WTC11 (cell line): ENCODE measurements at regions not wholly inside any gene's neighbourhood (a gene's known extent, or its start where the extent isn't known, plus 50 kb on each side); places are given as distances from the start of the nearest gene placed in this dataset.
A peak's percentile ranks its signal among the peaks of the same experiment; 100 is the strongest.

Experiments used
- ATAC-seq: fragments of 200-7000 bp; cut with Tn5 transposase; 2 replicates; pipeline ENCODE4 v1.10.0; 2021; ENCODE audit warnings: mild to moderate bottlenecking, moderate library complexity
- CTCF ChIA-PET: fragments of 300-600 bp; sonication (Branson Sonifier 250); formaldehyde crosslinking; loops from one replicate; lab custom pipeline; 2021; ENCODE audit warnings: antibody characterized with exemption; lab: Charles Lee
- POLR2A ChIA-PET: fragments of 350-600 bp; sonication (Branson Sonifier 250); formaldehyde crosslinking; loops from one replicate; lab custom pipeline; 2021; ENCODE audit warnings: antibody characterized with exemption; lab: Charles Lee
- DNase-seq: peaks from one replicate; pipeline ENCODE4 v3.0.0; 2021; ENCODE audit warnings: low spot score
- H3K27ac Mint-ChIP-seq: 2 replicates; pipeline ENCODE4 v1.8.0; 2021; ENCODE audit warnings: mixed read lengths
- H3K27me3 Mint-ChIP-seq: 2 replicates; pipeline ENCODE4 v1.8.0; 2021; ENCODE audit warnings: low read depth, mild to moderate bottlenecking, moderate library complexity, mixed read lengths
- H3K36me3 Mint-ChIP-seq: 2 replicates; pipeline ENCODE4 v1.8.0; 2021; ENCODE audit warnings: mixed read lengths
- H3K4me1 Mint-ChIP-seq: 2 replicates; pipeline ENCODE4 v1.8.0; 2022; ENCODE audit warnings: mixed read lengths
- H3K4me3 Mint-ChIP-seq: 2 replicates; pipeline ENCODE4 v1.8.0; 2021; ENCODE audit warnings: mild to moderate bottlenecking, moderate library complexity, mixed read lengths
- H3K9me3 Mint-ChIP-seq: 2 replicates; pipeline ENCODE4 v1.8.0; 2021; ENCODE audit warnings: mixed read lengths
- ATF1 ChIP-seq: sonication (generic); formaldehyde crosslinking; IDR thresholded peaks from 2 replicates; pipeline ENCODE4 v1.8.1; 2023; ENCODE audit warnings: mild to moderate bottlenecking, moderate library complexity, missing genetic modification reagents
- CBFB ChIP-seq: sonication (generic); formaldehyde crosslinking; IDR thresholded peaks from 2 replicates; pipeline ENCODE4 v1.8.1; 2022; ENCODE audit warnings: mild to moderate bottlenecking, low read depth, missing genetic modification reagents
- CTCF ChIP-seq: fragments of 200-600 bp; IDR thresholded peaks from 2 replicates; pipeline ENCODE4 v1.8.0; 2022; ENCODE audit warnings: antibody characterized with exemption
- E2F4 ChIP-seq: sonication (generic); formaldehyde crosslinking; IDR thresholded peaks from 2 replicates; pipeline ENCODE4 v1.8.1; 2022; ENCODE audit warnings: low read depth, mild to moderate bottlenecking, moderate library complexity, missing genetic modification reagents, borderline replicate concordance
- E2F5 ChIP-seq: sonication (generic); formaldehyde crosslinking; IDR thresholded peaks from 2 replicates; pipeline ENCODE4 v1.8.1; 2022; ENCODE audit warnings: mild to moderate bottlenecking, moderate library complexity, missing genetic modification reagents
- ETV6 ChIP-seq: sonication (generic); formaldehyde crosslinking; IDR thresholded peaks from 2 replicates; pipeline ENCODE4 v1.8.1; 2022; ENCODE audit warnings: mild to moderate bottlenecking, missing genetic modification reagents
- FOXJ3 ChIP-seq: sonication (generic); formaldehyde crosslinking; IDR thresholded peaks from 2 replicates; pipeline ENCODE4 v1.9.0; 2021; ENCODE audit warnings: missing genetic modification reagents, mild to moderate bottlenecking, borderline replicate concordance
- FOXK1 ChIP-seq: sonication (generic); formaldehyde crosslinking; IDR thresholded peaks from 2 replicates; pipeline ENCODE4 v1.8.0; 2022; ENCODE audit warnings: mild to moderate bottlenecking, moderate library complexity, missing genetic modification reagents
- OVOL2 ChIP-seq: fragments of 250-450 bp; sonication (Bioruptor Pico); IDR thresholded peaks from 2 replicates; pipeline ENCODE4 v1.9.0; 2021; ENCODE audit warnings: mild to moderate bottlenecking, borderline replicate concordance
- SOX15 ChIP-seq: fragments of 250-450 bp; sonication (Bioruptor Pico); IDR thresholded peaks from 2 replicates; pipeline ENCODE4 v1.9.0; 2021; ENCODE audit warnings: mild to moderate bottlenecking
- SP1 ChIP-seq: sonication (generic); formaldehyde crosslinking; conservative IDR thresholded peaks from 2 replicates; pipeline ENCODE4 v1.8.1; 2022; ENCODE audit warnings: missing genetic modification reagents
- TEAD4 ChIP-seq: sonication (generic); formaldehyde crosslinking; IDR thresholded peaks from 2 replicates; pipeline ENCODE4 v1.8.0; 2022; ENCODE audit warnings: mild to moderate bottlenecking, missing genetic modification reagents
- TP53 ChIP-seq: sonication (generic); formaldehyde crosslinking; IDR thresholded peaks from 2 replicates; pipeline ENCODE4 v1.8.1; 2023; ENCODE audit warnings: mild to moderate bottlenecking, missing genetic modification reagents
- USF1 ChIP-seq: sonication (generic); formaldehyde crosslinking; IDR thresholded peaks from 2 replicates; pipeline ENCODE4 v1.8.0; 2022; ENCODE audit warnings: mild to moderate bottlenecking, missing genetic modification reagents
- USF2 ChIP-seq: sonication (generic); formaldehyde crosslinking; IDR thresholded peaks from 2 replicates; pipeline ENCODE4 v1.8.1; 2023; ENCODE audit warnings: mild to moderate bottlenecking, missing genetic modification reagents, moderate library complexity
- ZBTB21 ChIP-seq: sonication (generic); formaldehyde crosslinking; IDR thresholded peaks from 2 replicates; pipeline ENCODE4 v1.8.1; 2023; ENCODE audit warnings: mild to moderate bottlenecking, missing genetic modification reagents, borderline replicate concordance
- ZNF121 ChIP-seq: sonication (generic); formaldehyde crosslinking; IDR thresholded peaks from 2 replicates; pipeline ENCODE4 v1.8.0; 2023; ENCODE audit warnings: missing genetic modification reagents
- ZNF138 ChIP-seq: sonication (generic); formaldehyde crosslinking; conservative IDR thresholded peaks from 2 replicates; pipeline ENCODE4 v1.8.1; 2022; ENCODE audit warnings: mild to moderate bottlenecking, moderate library complexity, missing genetic modification reagents
- ZNF232 ChIP-seq: sonication (generic); formaldehyde crosslinking; IDR thresholded peaks from 2 replicates; pipeline ENCODE4 v1.8.0; 2022; ENCODE audit warnings: mild to moderate bottlenecking, missing genetic modification reagents
- ZNF317 ChIP-seq: sonication (generic); formaldehyde crosslinking; IDR thresholded peaks from 2 replicates; pipeline ENCODE4 v1.8.1; 2023; ENCODE audit warnings: low read depth, mild to moderate bottlenecking, moderate library complexity, missing genetic modification reagents, borderline replicate concordance
- ZNF416 ChIP-seq: fragments of 250-450 bp; sonication (Bioruptor Pico); IDR thresholded peaks from 2 replicates; pipeline ENCODE4 v1.9.0; 2021; ENCODE audit warnings: mild to moderate bottlenecking, inconsistent platforms
- ZNF423 ChIP-seq: fragments of 250-450 bp; sonication (Bioruptor Pico); IDR thresholded peaks from 2 replicates; pipeline ENCODE4 v2.1.2; 2022; ENCODE audit warnings: mild to moderate bottlenecking, moderate library complexity
- TF ChIP-seq, protein P1 (sequence below): sonication (generic); formaldehyde crosslinking; conservative IDR thresholded peaks from 2 replicates; pipeline ENCODE4 v1.8.1; 2022; ENCODE audit warnings: mild to moderate bottlenecking, missing genetic modification reagents
- TF ChIP-seq, protein P2 (sequence below): sonication (generic); formaldehyde crosslinking; IDR thresholded peaks from 2 replicates; pipeline ENCODE4 v1.8.1; 2022; ENCODE audit warnings: low read depth, missing genetic modification reagents, borderline replicate concordance
- TF ChIP-seq, protein P3 (sequence below): sonication (generic); formaldehyde crosslinking; IDR thresholded peaks from 2 replicates; pipeline ENCODE4 v1.8.0; 2023; ENCODE audit warnings: missing genetic modification reagents, mild to moderate bottlenecking, borderline replicate concordance

- no peak overlapping the region for H3K4me3 Mint-ChIP-seq
- TF ChIP-seq, protein P1, sequence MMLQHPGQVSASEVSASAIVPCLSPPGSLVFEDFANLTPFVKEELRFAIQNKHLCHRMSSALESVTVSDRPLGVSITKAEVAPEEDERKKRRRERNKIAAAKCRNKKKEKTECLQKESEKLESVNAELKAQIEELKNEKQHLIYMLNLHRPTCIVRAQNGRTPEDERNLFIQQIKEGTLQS (CRISPR knock-in tag): no peak
- TF ChIP-seq CBFB (CRISPR knock-in tag): no peak
- no peak for TF ChIP-seq ZNF121 (CRISPR knock-in tag)
- TF ChIP-seq E2F4 (CRISPR knock-in tag): no peak
- no peak for TF ChIP-seq ZNF416
- TF ChIP-seq ATF1 (CRISPR knock-in tag): no peak
- no peak for TF ChIP-seq USF1 (CRISPR knock-in tag)
- TF ChIP-seq TP53 (CRISPR knock-in tag): no peak
- TF ChIP-seq OVOL2 (CRISPR knock-in tag): no peak
- TF ChIP-seq, protein P2, sequence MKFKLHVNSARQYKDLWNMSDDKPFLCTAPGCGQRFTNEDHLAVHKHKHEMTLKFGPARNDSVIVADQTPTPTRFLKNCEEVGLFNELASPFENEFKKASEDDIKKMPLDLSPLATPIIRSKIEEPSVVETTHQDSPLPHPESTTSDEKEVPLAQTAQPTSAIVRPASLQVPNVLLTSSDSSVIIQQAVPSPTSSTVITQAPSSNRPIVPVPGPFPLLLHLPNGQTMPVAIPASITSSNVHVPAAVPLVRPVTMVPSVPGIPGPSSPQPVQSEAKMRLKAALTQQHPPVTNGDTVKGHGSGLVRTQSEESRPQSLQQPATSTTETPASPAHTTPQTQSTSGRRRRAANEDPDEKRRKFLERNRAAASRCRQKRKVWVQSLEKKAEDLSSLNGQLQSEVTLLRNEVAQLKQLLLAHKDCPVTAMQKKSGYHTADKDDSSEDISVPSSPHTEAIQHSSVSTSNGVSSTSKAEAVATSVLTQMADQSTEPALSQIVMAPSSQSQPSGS (CRISPR knock-in tag): no peak
- TF ChIP-seq FOXK1 (CRISPR knock-in tag): no peak
- no peak for TF ChIP-seq ZNF232
- TF ChIP-seq TEAD4: no peak
- TF ChIP-seq CTCF: no peak
- H3K36me3 Mint-ChIP-seq: no peaks in the 10 kb centered on the region
- H3K4me1 Mint-ChIP-seq: peaks cover 26% of the 10 kb centered on the region
- DNase-seq: no peak
- ChIA-PET POLR2A (interaction anchor here (1.0 kb wide), 1 partner anchor 13 kb away, joined by 3 read pairs; no protein-coding TSS in a partner anchor), CTCF (no interaction called here)
- no peaks in the 10 kb centered on the region; the same call in 1 of the 2 replicates for H3K27me3 Mint-ChIP-seq
- H3K27ac Mint-ChIP-seq: peak overlapping the region; percentile 75; the same call in 1 of the 2 replicates
- H3K9me3 Mint-ChIP-seq: no peaks in the 10 kb centered on the region
- ATAC-seq: peak; percentile 60
Observed at GRCh38 chr5:58399951-58400350, 59.9 kb downstream of the PLK2 start.

DNA sequence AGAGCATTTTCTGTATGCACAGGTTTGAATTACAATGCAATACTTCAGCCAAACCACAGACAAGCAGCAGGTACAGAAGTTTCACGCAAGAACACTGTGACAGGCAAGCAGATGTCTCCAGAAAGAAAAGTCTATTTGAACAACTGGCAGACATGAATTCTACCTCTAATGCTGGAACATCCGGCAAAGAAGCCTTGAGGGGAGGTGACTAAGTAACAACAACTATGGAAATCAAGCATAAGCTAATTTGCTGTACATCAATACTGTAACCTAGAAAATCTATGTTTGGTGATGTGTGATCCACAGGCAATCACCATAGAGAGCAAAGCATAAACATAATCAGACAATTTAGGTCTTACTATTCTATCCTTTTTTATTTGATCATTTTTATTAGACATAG, 65.5 kb downstream of the PLK2 start:
- TF ChIP-seq ZNF138 (CRISPR knock-in tag): no peak
- TF ChIP-seq USF2: no peak
- TF ChIP-seq ZNF423 (CRISPR knock-in tag): no peak
- TF ChIP-seq E2F5 (CRISPR knock-in tag): no peak
- no peak for TF ChIP-seq CBFB (CRISPR knock-in tag)
- TF ChIP-seq ZNF121 (CRISPR knock-in tag): no peak
- TF ChIP-seq SP1 (CRISPR knock-in tag): no peak
- TF ChIP-seq, protein P1 (CRISPR knock-in tag): no peak
- no peak for TF ChIP-seq ZNF317 (CRISPR knock-in tag)
- no peak for TF ChIP-seq ETV6 (CRISPR knock-in tag)
- TF ChIP-seq FOXJ3: no peak
- no peak for TF ChIP-seq SOX15
- no peak for TF ChIP-seq ZBTB21 (CRISPR knock-in tag)
- TF ChIP-seq, protein P3, sequence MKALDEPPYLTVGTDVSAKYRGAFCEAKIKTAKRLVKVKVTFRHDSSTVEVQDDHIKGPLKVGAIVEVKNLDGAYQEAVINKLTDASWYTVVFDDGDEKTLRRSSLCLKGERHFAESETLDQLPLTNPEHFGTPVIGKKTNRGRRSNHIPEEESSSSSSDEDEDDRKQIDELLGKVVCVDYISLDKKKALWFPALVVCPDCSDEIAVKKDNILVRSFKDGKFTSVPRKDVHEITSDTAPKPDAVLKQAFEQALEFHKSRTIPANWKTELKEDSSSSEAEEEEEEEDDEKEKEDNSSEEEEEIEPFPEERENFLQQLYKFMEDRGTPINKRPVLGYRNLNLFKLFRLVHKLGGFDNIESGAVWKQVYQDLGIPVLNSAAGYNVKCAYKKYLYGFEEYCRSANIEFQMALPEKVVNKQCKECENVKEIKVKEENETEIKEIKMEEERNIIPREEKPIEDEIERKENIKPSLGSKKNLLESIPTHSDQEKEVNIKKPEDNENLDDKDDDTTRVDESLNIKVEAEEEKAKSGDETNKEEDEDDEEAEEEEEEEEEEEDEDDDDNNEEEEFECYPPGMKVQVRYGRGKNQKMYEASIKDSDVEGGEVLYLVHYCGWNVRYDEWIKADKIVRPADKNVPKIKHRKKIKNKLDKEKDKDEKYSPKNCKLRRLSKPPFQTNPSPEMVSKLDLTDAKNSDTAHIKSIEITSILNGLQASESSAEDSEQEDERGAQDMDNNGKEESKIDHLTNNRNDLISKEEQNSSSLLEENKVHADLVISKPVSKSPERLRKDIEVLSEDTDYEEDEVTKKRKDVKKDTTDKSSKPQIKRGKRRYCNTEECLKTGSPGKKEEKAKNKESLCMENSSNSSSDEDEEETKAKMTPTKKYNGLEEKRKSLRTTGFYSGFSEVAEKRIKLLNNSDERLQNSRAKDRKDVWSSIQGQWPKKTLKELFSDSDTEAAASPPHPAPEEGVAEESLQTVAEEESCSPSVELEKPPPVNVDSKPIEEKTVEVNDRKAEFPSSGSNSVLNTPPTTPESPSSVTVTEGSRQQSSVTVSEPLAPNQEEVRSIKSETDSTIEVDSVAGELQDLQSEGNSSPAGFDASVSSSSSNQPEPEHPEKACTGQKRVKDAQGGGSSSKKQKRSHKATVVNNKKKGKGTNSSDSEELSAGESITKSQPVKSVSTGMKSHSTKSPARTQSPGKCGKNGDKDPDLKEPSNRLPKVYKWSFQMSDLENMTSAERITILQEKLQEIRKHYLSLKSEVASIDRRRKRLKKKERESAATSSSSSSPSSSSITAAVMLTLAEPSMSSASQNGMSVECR (CRISPR knock-in tag): no peak
- no peaks in the 10 kb centered on the region for H3K36me3 Mint-ChIP-seq
- CTCF ChIA-PET: no interaction called here
- no peak overlapping the region for H3K27ac Mint-ChIP-seq
- H3K9me3 Mint-ChIP-seq: peaks cover 14% of the 10 kb centered on the region
- POLR2A ChIA-PET: no interaction called here
- no peaks in the 10 kb centered on the region for H3K27me3 Mint-ChIP-seq
- H3K4me1 Mint-ChIP-seq: peaks cover 25% of the 10 kb centered on the region
- DNase-seq (no peak), ATAC-seq (no peak)
- no peak overlapping the region for H3K4me3 Mint-ChIP-seq
